OCI-LY7 (cell line): ENCODE measurements at regions not wholly inside any gene's neighbourhood (a gene's known extent, or its start where the extent isn't known, plus 50 kb on each side); places are given as distances from the start of the nearest gene placed in this dataset.
A peak's percentile ranks its signal among the peaks of the same experiment; 100 is the strongest.

Experiments
- BruUV-seq: library from RNA; stranded (reverse); fragments of 400-500 nt; replicated peaks from 2 replicates; lab custom pipeline; 2021; lab: Mats Ljungman, UMichigan
- CTCF ChIA-PET: fragments of 300-600 bp; sonication (Branson Sonifier 250); formaldehyde crosslinking; loops from one replicate; lab custom pipeline; 2022; ENCODE audit warnings: antibody characterized with exemption; ENCODE audit not compliant: unreplicated experiment; lab: Charles Lee
- POLR2A ChIA-PET: fragments of 300-600 bp; sonication (Branson Sonifier 250); formaldehyde crosslinking; loops from one replicate; lab custom pipeline; 2022; ENCODE audit warnings: antibody characterized with exemption; lab: Charles Lee
- DNase-seq: peaks from one replicate; pipeline ENCODE4 v3.0.0-alpha.2; 2015; ENCODE audit warnings: low spot score
- H2AFZ ChIP-seq: fragments of 200-600 bp; sonication (generic), shearing (Covaris generic); 2 replicates; pipeline ENCODE4 v1.6.1; 2014; ENCODE audit warnings: mild to moderate bottlenecking, antibody characterized with exemption, low read length, moderate library complexity
- H3K27ac ChIP-seq: fragments of 200-600 bp; sonication (generic); 2 replicates; pipeline ENCODE4 v1.5.1; 2014; ENCODE audit warnings: mixed run types, low read depth, mild to moderate bottlenecking, moderate library complexity, low read length, inconsistent platforms; ENCODE audit not compliant: poor library complexity, severe bottlenecking
- H3K36me3 ChIP-seq: fragments of 200-600 bp; sonication (generic); 2 replicates; pipeline ENCODE4 v1.6.1; 2014; ENCODE audit warnings: mild to moderate bottlenecking, antibody characterized with exemption, low read length, moderate library complexity, mixed read lengths; ENCODE audit not compliant: insufficient read depth
- H3K4me1 ChIP-seq: fragments of 200-600 bp; sonication (generic); 2 replicates; pipeline ENCODE4 v1.5.1; 2014; ENCODE audit warnings: mild to moderate bottlenecking, low read length; ENCODE audit not compliant: insufficient read depth, poor library complexity, severe bottlenecking
- H3K4me2 ChIP-seq: fragments of 200-600 bp; sonication (generic); 2 replicates; pipeline ENCODE4 v1.6.1; 2014; ENCODE audit warnings: mild to moderate bottlenecking, low read length
- H3K4me3 ChIP-seq: fragments of 200-600 bp; sonication (generic); 2 replicates; pipeline ENCODE4 v1.5.1; 2014; ENCODE audit warnings: mild to moderate bottlenecking, low read depth, low read length; ENCODE audit not compliant: poor library complexity, severe bottlenecking
- H3K79me2 ChIP-seq: fragments of 200-600 bp; sonication (generic); 2 replicates; pipeline ENCODE4 v1.6.1; 2016; ENCODE audit warnings: low read depth, mild to moderate bottlenecking, low read length, moderate library complexity, mixed read lengths; ENCODE audit not compliant: insufficient read depth
- H3K9me2 ChIP-seq: fragments of 200-600 bp; sonication (generic); 2 replicates; pipeline ENCODE4 v1.6.1; 2016; ENCODE audit warnings: mild to moderate bottlenecking, low read length, mixed read lengths; ENCODE audit not compliant: insufficient read depth
- H3K9me3 ChIP-seq: fragments of 200-600 bp; sonication (generic); 2 replicates; pipeline ENCODE4 v1.6.1; 2014; ENCODE audit warnings: mild to moderate bottlenecking, mixed run types, low read length, mixed read lengths
- H4K20me1 ChIP-seq: fragments of 200-600 bp; sonication (generic); 2 replicates; pipeline ENCODE4 v1.6.1; 2014; ENCODE audit warnings: mild to moderate bottlenecking, antibody characterized with exemption, low read length, moderate library complexity, mixed read lengths; ENCODE audit not compliant: insufficient read depth
- CTCF ChIP-seq: fragments of 200-600 bp; sonication (generic); conservative IDR thresholded peaks from 2 replicates; pipeline ENCODE4 v1.5.1; 2014; ENCODE audit warnings: mild to moderate bottlenecking, antibody characterized with exemption, low read length, moderate library complexity, mixed read lengths
- EZH2phosphoT487 ChIP-seq: fragments of 200-600 bp; sonication (generic); IDR thresholded peaks from 2 replicates; pipeline ENCODE4 v1.6.1; 2018; ENCODE audit warnings: low read depth, borderline replicate concordance, mild to moderate bottlenecking, mixed run types, antibody characterized with exemption, low read length, moderate library complexity, mixed read lengths
- intact Hi-C: fragments of 100-400 bp; cut with micrococcal nuclease; formaldehyde crosslinking; loops from one replicate; pipeline ENCODE4 v1.10.0; 2022; ENCODE audit not compliant: unreplicated experiment

GRCh38 chr9:4366591-4367330 is 66.9 kb upstream of the GLIS3 start:
- H3K9me3 ChIP-seq, result no peaks in the 10 kb centered on the region
- H4K20me1 ChIP-seq, result no peaks in the 10 kb centered on the region
- ChIA-PET CTCF (interaction anchor here (0.5 kb wide), 1 partner anchor 40 kb away, joined by 3 read pairs; no protein-coding TSS in a partner anchor), POLR2A (interaction anchor here (0.6 to 0.8 kb wide), 2 partner anchors 9 to 1215 kb away, joined by 3 to 4 read pairs; no protein-coding TSS in a partner anchor)
- DNase-seq, result peak; percentile 32
- no peak overlapping the region for H3K27ac ChIP-seq
- H3K9me2 ChIP-seq, result no peaks in the 10 kb centered on the region
- no TSS peak for BruUV-seq
- intact Hi-C loops, result no loop called here
- TF ChIP-seq CTCF (peak; percentile 80), EZH2phosphoT487 (no peak)
- H2AFZ ChIP-seq, result no peak overlapping the region
- no peaks in the 10 kb centered on the region for H3K36me3 ChIP-seq
- no peak overlapping the region for H3K4me2 ChIP-seq
- H3K4me3 ChIP-seq, result no peak overlapping the region
- no peaks in the 10 kb centered on the region for H3K79me2 ChIP-seq
- no peaks in the 10 kb centered on the region for H3K4me1 ChIP-seq

DNA sequence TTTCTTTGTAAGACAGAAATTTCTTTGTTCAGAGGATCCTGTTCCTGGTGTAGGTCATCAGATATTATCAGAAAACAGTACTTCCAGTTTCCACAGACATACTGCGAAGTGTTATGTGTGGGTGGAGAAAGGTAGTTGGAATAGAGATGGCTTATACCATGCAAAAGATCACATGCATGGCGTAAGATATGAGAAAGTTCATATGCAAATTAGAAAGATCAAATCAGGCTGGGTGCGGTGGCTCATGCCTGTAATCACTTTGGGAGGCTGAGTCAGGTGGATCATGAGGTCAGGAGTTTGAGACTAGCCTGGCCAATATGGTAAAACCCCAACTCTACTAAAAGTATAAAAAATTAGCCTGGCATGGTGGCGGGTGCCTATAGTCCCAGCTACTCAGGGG is 65.2 kb upstream of the GLIS3 start:
- DNase-seq, result no peak
- Histone ChIP-seq H3K36me3 (no peaks in the 10 kb centered on the region), H3K4me2 (no peak overlapping the region), H3K79me2 (no peaks in the 10 kb centered on the region), H3K9me2 (no peaks in the 10 kb centered on the region), H3K9me3 (no peaks in the 10 kb centered on the region), H4K20me1 (no peaks in the 10 kb centered on the region), H3K4me3 (no peak overlapping the region), H3K4me1 (no peaks in the 10 kb centered on the region), H3K27ac (no peak overlapping the region), H2AFZ (no peak overlapping the region)
- BruUV-seq, result no TSS peak
- CTCF ChIA-PET, result no interaction called here
- intact Hi-C loops, result no loop called here
- TF ChIP-seq CTCF (no peak), EZH2phosphoT487 (no peak)
- POLR2A ChIA-PET, result no interaction called here

GRCh38 chr9:4362281-4362680 is 62.4 kb upstream of the GLIS3 start:
- H3K4me1 ChIP-seq, result no peaks in the 10 kb centered on the region
- no peaks in the 10 kb centered on the region for H3K9me2 ChIP-seq
- H3K27ac ChIP-seq, result no peak overlapping the region
- POLR2A ChIA-PET, result no interaction called here
- H2AFZ ChIP-seq, result no peak overlapping the region
- no peak overlapping the region for H3K4me3 ChIP-seq
- no peak for DNase-seq
- no peaks in the 10 kb centered on the region for H3K79me2 ChIP-seq
- H3K9me3 ChIP-seq, result no peaks in the 10 kb centered on the region
- no peaks in the 10 kb centered on the region for H3K36me3 ChIP-seq
- no peaks in the 10 kb centered on the region for H4K20me1 ChIP-seq
- intact Hi-C loops, result no loop called here
- no peak for TF ChIP-seq EZH2phosphoT487
- H3K4me2 ChIP-seq, result no peak overlapping the region
- CTCF ChIA-PET, result no interaction called here
- BruUV-seq, result no TSS peak
